GM19324 (cell line): ENCODE measurements at regions not wholly inside any gene's neighbourhood (a gene's known extent, or its start where the extent isn't known, plus 50 kb on each side); places are given as distances from the start of the nearest gene placed in this dataset.
"Not testable (repeated sequence)": the region's sequence is repeated elsewhere in the genome, so short reads cannot be mapped to it uniquely, and the experiment has no call there.

Source experiments
- ATAC-seq: cut with Tn5 transposase; IDR thresholded peaks from one replicate; pipeline ENCODE4 v1.9.1; 2021; ENCODE audit warnings: mild to moderate bottlenecking, moderate library complexity; ENCODE audit not compliant: unreplicated experiment, low FRiP score

DNA sequence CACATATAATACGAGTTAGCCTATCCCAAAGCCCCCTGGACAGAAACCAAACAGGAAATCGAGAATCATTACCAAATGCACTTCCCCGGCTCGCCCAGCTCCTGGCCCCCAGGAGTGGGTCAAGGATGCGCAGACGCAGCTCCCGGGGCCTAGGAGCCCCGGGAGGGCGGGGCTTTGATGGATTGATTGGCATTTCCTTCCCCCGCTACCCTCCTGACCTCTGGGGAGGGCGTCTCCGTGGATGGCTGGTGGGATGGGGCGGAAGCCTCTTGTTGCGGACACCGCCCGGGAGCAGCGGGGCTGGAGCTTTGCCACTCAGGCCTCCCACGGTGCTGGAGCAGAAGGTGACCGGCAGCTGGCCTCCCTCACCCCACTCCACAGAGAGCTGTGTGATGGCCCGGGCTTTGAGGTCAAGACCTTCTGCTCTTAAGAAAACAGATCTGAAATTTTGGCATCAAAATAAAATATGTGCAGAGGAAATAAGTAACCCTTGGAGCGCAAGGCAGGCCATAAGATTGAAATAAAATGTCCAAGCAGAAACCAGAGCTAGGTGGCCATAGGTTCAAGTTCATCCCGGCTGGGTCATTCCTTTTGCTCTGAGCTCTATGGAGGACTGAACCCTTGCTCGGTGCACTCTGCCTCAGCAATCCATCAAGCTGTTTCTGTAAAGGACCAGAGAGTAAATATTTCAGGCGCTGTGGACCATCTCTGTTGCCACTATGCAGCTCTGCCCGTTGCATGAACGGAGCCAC is 262.3 kb downstream of the SOX9 start:
- ATAC-seq = no peak

- no peak for ATAC-seq
Measured at GRCh38 chr17:72385475-72385874, 264.7 kb downstream of the SOX9 start.

GRCh38 chr17:72386173-72386572 is 265.4 kb downstream of the SOX9 start:
- ATAC-seq = not testable (repeated sequence)

- no peak for ATAC-seq
Measured at GRCh38 chr17:72386619-72387237, 265.9 kb downstream of the SOX9 start.

GRCh38 chr17:72387487-72387886 is 266.7 kb downstream of the SOX9 start:
- ATAC-seq = no peak

GRCh38 chr17:72387969-72388368 is 267.1 kb downstream of the SOX9 start:
- ATAC-seq = no peak

- peak; percentile 66 for ATAC-seq
Measured at GRCh38 chr17:72388765-72389473, 268.1 kb downstream of the SOX9 start.

DNA sequence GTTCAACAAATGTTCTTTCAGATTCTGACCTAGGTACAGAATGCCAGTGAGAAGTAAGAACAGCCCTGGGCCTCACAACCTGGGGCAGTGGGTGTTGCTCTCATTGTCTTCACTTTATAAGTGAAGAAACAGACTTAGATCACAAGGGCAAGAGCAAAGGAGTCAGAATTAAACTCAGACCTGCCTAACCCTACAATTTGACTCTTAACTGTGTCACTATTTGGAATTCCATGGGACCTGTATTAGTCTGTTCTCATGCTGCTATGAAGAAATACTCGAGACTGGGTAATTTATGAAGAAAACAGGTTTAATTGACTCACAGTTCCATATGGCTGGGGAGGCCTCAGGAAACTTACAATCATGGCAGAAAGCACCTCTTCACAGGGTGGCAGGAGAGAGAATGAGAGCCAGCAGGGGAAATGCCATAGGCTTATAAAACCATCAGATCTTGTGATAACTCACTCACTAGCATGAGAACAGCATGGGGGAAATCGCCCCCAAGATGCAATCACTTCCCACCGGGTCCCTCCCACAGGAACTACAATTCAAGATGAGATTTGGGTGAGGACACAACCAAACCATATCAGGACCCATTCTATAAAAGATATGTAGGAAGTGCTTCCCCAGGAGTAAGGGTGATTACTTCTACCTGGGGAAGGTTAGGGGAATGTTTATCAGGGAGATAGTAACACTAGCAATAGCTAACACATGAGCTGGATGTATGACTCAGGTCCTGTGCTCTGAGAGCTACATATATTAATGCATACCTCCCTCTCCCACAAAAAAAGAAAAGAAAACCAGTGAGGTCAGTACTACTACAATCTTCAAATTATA is 270.1 kb downstream of the SOX9 start:
- no peak for ATAC-seq

DNA sequence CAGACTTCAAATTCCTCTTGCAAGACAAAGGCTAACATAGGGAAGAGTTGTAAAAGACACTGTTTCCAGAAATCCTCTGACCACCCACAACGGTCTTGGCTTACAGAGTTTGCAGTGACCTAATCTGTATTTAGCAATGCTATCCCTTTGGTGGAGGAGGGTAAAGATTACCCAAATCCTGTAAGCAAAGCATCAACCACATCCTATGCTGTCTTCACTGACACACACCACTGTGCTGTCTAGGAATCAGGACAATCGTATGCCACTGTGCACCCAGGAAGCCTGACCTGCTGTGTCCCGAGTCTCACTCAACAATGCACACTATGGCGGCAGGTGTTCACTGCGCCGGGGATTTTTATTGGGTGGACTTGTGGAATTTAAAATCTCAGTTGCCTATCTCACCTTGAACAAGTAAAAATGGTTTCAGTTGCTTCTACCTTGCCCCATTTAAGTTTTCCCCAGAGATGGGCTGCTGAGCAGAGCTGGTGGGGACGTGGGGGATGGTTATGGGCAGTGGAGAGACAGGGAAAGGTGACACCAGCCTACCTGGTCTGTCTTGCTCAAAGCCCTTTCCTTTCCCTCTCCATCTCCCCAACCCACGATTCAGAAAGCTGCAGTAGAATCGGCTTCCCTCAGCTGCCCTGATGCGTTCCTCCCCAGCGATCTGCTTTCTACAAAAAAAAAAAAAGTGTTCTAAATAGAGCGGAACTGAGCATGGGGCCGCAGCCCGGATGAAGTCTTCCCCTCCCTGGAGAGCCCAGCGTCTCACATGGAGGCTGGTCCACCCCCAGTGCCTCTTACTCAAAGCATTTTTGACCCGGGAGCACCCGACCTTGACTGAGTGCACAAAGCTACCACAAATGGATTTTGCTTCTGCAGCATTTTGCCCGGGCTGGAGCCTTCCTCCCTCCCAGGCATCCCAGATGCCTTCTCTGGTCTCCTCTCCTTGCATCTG is 271.5 kb downstream of the SOX9 start:
- ATAC-seq = peak; percentile 40

- no peak for ATAC-seq
Measured at GRCh38 chr17:72393553-72393952, 272.7 kb downstream of the SOX9 start.

DNA sequence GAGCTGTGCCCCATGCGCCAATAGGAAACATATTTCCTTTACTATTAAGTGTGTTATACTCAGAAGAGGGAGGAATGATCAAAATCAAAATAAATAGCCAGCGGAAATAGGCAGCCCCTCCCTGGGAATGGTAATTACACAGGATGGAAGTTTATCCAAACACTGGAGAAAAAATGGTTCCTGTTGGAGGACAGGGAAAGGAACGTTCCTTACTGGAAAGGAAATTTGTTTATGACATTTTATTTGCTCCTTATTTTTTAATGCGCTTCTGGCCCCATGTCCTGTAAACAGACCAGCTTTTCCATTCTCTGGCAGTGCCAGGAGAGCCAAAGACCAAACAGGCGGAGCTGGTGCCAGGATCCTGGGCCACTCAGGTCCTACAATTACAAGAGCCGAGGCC is 273.7 kb downstream of the SOX9 start:
- ATAC-seq = no peak

DNA sequence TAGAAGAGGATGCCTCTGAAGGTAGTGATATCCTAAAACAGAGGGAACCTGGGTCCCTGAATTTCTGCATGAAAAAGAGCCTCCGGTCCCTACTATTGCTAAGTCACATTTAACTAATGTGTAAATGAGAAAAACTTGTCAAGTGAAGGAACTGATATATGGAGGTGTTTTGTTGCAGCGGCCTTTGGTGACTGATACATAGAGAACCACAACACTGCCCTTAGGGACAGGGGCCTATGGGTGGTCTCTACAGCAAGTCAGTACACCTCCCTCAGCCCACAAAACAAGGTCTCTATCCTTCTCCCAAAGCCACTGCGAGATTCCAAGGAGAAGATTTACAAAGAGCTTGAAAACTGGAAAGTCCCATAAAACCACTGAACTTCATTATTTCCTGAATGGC is 275.3 kb downstream of the SOX9 start:
- no peak for ATAC-seq

- no peak for ATAC-seq
Measured at GRCh38 chr17:72397223-72397667, 276.4 kb downstream of the SOX9 start.

GRCh38 chr17:72397687-72398086 is 276.9 kb downstream of the SOX9 start:
- ATAC-seq = no peak

DNA sequence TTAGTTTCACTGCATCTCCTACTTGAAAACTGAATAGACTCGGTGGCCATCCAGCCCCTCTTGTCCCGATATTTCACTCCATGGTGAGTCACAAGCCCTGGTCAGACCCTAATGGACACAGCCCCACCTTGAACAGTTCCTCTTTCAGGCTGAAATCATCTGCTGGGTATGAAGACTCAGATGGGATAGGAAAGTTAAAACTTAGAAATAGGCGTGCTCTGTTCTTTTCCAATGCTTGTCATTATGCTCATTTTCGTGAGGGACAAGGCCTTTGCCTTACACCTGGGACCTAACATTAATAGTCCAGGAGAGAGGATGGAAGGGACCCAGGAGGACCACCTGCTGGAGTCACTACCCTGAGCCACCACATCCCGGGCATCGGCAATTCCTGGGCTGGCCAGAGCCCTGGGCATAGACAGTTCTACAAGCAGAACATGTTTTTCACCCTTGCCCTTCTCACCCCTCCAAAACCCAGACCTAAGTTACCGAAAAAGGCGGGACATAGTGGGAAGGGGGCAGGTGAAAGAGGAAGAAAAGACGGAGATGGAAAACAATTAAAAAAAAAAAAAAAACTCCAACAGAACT is 278.3 kb downstream of the SOX9 start:
- no peak for ATAC-seq

GRCh38 chr17:72399608-72400487 is 279.0 kb downstream of the SOX9 start:
- no peak for ATAC-seq

- no peak for ATAC-seq
Measured at GRCh38 chr17:72400488-72400827, 279.6 kb downstream of the SOX9 start.

- ATAC-seq = no peak
Measured at GRCh38 chr17:72400863-72401262, 280.0 kb downstream of the SOX9 start.
